ENCODE measurements at regions not wholly inside any gene's neighbourhood (a gene's known extent, or its start where the extent isn't known, plus 50 kb on each side); places are given as distances from the start of the nearest gene placed in this dataset.
A peak's percentile ranks its signal among the peaks of the same experiment; 100 is the strongest.

DNA sequence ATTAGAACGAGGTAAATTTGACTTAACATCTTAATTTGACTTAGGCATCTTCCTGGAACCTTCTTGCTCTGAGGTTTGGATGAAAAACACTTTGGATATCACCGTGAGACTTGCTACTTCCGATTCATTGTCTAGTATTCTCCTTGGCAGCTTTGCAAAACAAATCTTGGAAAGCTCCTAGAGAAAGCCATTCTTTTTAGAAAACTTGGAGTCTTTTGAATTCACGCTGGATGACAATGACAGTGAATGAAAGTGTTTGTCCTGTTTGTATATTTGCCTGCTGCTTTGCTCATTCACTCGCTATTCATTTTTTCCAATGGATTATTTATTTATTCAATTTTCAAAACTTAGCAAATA is 222.1 kb upstream of the HMGA2 start:
- DNase-seq: no peak

DNA sequence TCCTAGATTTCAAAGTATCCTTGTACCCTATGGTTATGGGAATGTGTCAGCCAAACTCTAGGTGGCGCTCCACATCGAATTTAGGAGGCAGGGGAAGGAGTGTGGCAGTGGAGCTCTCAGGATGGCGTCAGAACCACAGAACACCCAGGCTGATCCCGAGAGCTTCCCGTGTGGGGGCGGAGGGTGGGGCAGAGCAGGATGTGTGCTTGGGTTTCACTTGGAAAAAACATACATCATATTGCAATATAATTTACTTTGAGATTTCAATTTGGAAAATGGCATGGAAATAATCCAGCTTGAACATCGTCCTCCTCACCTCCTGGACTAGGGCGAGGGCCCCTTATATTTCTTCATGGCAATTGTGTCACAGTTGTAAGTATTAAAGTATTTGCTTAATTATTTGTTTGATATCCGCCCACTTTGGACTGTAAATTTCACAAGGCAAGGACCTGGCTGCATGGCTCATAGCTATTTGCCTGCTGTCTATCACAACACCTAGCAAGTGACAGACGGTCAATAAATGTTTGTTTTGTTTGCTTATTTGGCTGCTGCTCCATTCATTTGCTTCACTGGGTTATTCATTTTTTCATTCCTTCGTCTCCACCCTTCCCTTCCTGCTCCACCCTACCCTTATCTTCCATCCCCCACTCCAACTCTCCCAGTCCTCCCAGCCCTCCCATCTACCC is 221.5 kb upstream of the HMGA2 start:
- peak; percentile 81 for DNase-seq

DNA sequence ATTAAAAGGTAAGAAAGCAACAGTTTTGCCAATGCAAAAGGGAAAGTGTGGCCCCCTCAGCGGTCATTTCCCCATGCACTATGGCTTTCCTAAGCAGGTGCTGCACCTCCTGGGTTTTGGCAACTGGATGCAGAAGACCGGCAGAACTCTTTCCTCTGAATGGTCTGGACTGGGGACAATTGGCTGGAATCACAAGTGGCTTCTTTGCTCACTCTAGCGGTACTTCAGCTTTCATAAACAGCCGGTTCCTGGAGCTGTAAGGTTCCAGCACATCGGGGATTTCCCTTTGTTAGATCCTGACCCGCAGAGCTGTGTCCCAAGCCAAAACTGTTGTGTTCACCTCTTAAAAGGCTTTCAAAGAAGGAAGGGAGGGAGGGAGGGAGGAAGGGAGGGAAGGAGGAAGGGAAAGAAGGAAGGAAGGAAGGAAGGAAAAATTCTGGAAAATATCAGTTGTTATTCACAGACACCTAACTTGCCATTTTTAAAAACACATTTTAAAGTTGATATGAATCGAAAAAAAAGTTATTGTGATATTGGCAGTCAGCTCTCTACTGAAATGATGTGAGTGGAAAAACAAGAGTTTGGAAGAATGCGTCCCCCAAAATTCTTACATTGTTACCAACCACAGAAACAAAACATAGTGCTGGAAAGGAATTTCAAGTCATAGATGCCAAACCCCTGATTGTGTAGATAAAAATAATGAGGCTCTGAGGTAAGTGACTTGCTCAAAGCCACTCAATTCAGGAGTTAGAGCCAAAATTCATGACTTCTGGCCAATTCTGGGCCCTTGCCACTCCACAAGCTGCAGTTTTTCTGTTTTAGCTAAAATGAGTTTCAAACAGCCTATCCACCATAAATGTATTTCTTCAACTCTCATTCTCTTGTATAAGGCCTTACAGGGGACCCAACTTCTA is 220.6 kb upstream of the HMGA2 start:
- DNase-seq: peak; percentile 11

DNA sequence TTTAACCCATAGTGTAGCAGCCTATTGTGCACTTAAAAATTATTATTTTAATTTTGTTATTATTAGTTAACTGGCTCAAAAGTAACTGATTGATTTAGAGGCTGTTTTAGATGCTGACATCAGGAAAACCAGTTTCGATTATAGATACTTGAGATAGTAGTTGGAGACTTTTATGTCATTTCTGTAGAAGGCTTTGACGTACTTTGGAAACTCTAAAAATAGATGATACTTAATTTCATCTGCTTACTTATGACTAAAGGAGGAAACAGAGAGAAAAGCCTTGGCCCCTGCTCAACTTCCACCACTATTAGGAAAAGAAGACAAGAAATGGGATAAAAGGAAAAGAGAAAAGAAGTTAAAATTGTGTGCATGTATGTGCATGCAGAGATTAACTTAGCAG is 219.3 kb upstream of the HMGA2 start:
- DNase-seq: no peak

DNA sequence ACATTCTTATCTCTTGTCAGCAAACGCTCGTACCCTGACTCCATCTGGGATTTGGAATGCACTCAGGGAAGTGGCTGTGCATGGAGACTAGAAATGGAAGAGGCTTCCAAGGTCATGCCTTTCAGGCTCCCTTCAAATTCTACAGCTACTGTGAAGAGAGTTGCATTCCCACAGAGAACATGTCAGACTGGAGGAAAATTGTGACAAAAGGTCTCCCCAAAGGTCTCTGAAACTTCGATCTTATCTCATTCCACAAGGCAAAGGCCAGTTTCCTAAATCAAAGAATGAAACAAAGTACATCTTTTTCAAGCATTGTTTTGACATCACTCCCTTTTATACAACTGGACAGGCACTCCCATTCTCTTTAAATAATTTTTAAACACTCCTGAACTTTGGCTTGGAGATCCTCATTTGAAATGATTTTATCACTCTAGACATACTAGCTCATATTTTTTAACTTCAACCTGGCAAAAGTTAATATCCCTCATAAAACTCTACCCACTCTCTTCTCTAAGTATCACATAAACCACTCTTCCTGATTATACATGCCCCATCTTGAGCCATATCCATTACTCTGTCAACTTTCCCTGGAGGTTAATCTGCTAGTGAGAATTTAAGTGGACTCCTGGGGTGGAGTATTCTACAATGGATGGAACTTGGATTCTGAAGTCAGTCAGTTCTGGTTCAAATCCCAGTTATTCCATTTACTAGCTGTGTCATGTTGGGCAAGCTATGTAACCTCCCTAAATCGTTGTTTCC is 218.1 kb upstream of the HMGA2 start:
- no peak for DNase-seq

DNA sequence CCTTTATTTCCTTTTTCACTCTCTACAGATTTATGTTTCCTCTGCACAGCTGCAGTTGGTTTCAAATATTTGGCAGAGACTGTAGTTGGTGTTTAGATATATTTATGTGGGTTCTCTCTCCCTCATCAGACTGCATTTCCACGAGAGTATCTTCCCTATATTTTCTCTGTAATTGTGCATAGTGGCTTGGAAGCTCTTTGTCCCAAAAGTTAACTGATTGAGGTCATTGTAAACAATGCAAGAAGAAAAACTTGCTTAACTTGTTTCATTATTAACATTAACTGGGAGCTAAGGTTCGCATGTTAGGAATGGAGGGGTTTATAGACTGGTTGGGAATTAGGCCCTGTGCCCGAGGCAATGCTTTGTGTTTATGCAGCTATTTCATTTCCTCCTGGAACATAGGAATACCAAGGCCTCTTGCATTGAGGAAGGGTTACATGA is 216.9 kb upstream of the HMGA2 start:
- no peak for DNase-seq

DNA sequence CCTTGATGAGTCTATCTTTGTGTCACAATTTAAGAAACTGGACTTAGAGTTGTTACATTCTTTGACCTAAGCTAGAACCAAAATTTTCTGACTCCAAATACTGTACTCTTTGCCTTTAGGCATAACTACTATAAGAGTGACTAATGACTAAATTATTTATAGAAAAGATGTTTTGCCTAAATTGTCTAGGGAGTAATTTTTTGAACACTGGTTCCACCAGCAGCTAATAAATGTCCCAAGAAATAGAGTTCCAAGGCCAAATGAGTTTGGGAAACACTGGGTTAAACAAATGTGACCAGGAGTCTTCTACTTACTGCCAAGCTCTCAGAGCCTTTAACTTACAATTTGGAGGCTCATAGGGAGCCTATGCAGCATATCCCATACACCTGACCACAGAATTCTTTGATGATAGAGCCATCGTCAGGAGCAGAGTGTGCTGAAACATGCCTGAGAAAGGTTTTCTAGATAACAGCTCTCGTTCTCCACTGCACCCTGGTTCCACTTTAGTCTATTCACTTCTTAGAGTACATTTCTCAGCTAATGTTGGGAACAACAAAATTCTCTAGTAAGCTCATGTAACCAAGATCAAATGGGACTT is 215.9 kb upstream of the HMGA2 start:
- DNase-seq: no peak

DNA sequence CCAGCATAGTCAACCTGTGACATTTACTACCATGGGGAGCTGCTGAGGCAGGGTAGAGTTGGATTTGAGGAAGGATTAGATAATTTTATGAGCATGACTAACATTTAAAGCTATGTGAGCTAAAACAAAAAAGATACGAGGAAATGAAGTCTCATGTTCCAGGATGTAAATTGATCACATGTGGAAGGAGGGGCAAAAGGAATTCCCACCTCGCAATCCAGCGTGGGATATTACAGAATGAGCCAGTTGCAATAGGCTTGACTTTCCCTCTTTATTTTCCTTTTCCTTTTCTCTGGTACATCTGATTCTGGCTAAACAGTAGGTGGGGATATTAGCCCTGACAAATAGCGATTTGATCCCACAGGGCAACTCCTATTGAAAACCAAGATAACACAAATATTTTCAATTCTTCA is 214.9 kb upstream of the HMGA2 start:
- DNase-seq: peak; percentile 11

DNA sequence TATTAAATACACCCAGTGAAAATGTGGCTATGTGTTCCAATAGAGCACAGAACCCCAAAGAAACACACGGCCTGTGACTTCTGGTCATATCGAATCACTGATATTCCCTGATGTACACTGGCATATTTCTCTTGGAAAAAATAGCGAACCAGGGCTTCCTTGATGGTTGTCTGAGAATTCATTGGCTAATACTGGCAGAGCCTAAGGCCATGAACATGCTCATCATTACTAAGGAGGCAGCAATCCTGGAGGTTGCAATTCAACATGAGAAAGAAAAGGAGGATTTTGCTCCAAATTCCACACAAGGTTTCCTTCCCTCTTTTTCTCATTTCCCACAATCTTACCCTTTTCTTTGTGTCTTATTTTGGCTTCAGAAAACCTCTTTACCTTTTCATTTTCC is 212.9 kb upstream of the HMGA2 start:
- DNase-seq: no peak

DNA sequence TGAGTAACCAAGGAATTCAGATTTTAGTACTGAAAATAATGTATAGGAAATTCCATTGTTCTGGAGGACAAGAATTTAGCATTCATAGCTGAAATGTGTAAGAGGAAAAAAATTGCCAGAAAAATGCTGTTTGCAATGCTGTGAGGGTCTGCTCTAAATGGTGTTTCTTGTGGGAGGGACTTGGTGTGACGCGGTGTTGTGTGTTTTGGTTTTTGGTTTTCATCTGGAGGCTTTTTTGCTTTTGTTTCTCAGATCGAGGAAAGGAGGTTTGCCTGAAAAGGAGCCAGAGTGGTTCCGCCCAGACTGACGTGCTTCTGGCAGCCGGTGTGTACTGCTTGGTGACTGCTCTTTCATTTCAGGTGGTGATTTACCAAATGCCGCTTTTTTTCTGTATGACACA is 211.8 kb upstream of the HMGA2 start:
- no peak for DNase-seq

DNA sequence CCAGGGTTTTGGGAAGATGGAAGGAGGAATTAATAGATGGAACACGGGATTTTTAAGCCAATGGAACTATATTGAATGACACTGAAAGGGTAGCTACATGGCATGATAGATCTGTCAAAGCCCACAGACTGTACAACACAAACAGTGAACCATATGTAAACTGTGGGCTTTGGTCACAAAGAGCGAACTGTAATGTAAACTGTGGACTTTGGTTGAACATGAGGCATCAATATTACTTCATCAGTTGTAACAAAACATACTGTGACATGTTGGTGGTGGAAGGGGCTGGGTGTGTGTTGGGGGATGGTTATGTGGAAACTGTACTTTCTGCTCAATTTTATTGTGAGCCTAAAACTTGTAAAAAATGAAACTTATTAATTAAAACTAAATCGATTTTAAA is 210.6 kb upstream of the HMGA2 start:
- no peak for DNase-seq

DNA sequence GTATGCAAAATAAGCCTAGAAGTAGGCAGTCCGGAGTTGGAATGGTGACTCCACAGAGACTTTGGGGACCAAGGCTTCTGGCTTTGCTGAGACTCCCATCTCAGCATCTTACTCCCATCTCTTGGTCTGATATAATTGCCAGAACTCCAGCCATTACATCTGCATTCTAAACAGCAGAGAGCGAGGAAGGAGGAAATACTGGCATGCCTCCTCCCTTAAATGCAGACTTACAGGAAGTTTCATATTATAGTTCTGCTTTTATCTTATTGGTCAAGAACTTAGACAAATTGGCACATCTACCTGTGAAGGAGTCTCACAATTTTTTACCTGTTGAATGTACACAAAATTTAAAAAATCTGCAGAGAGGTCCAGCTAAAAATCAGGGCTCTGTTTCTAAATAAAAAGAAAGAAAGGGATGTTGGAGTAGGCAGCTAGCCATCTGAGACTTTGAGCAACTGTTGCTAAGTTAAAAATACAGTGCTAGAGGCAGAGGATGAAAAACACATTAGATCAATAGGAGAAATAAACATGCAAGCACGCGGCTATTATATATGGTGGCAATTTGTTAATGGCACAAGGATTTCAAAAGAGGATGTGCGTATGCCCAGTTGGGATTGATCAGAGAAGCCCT is 209.9 kb upstream of the HMGA2 start:
- peak; percentile 16 for DNase-seq

DNA sequence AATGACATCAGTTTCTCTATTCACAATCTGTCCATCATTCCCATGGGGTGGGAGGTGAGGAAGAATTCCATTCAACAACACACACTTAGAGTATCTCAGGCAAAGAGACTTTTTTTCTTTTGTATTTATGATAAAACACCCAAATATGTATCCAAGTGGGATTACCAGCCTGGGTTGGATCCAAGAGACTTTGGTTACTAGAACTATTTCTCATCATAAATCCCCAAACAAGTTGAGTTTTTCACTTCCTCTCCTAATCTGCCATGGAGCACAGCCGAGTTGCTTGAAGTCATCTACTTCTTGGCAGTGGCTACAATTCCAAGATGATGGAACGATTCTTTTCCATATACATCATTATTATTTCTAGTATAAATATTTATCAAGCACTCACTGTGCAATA is 209.2 kb upstream of the HMGA2 start:
- no peak for DNase-seq

DNA sequence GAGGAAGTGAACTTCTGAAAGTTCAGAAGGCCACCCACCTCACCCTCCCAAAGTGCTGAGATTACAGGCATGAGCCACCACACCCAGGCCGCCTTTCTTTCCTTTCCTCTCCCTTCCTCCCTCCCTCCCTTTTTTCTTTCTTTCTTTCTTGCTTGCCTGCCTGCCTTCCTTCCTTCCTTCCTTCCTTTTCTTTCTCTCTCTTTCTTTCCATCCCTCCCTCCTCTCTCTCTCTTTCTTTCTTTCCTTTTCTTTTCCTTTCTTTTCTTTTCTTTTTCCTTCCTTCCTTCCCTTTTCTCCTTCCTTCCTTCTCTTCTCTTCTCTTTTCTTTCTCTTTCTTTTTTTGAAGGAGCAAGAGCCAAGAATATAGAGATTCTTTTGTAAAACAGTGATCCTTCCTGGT is 208.3 kb upstream of the HMGA2 start:
- DNase-seq: no peak

DNA sequence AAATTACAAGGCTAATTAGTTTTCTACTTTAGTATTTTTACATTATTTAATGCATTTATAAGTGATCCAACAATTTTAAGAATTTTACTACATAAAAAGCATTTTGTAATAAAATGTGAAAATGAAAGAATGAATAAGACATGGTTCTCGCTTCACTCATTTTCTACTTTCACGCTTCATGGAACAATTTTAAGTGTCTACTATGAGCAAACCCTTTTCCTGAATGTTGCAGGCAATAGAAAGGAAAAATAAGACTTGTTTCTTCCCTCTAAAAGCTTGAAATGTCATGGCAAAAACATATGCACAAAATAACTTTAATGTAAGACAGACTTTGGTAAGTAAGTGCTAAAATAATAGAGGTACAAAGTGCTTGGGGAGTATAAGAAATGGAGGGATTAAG is 205.7 kb upstream of the HMGA2 start:
- no peak for DNase-seq

DNA sequence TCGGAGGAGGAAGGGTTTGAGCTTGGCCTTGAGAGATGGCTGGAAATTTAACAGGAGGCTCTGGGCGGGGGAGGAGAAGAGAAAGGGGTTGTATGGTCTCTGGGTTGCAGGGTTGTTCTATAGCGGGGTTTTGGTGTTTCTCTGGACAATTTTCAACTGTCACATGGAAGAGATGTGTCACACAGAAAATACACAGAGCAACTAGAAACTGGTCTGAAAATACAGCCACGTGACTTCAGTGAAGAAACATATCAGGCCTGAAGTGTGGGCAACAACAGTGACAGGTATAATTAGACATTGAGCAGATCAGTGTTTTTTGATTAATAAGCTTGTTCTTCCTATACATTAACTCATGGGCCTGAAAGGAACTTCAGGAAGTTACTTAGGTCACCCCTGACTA is 205.3 kb upstream of the HMGA2 start:
- DNase-seq: no peak

DNA sequence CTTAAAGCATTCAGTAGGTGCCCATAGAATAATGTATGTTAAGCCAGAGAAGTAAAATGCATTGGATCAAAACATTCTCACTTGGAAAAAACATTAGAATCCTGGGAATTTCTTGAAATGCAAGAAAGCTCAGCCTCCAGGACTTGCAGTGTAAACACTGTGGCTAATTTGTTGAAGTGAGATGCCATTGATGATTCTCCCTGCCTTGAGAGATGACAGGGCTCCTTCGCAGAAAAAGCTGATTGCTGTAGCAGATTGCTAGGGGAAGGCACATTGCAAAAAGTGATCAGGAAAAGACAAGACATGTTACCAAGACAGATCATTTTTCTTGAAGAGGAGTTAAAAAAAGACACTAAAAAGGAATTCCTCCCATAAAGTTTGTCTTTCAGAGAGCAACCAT is 204.2 kb upstream of the HMGA2 start:
- DNase-seq: no peak

DNA sequence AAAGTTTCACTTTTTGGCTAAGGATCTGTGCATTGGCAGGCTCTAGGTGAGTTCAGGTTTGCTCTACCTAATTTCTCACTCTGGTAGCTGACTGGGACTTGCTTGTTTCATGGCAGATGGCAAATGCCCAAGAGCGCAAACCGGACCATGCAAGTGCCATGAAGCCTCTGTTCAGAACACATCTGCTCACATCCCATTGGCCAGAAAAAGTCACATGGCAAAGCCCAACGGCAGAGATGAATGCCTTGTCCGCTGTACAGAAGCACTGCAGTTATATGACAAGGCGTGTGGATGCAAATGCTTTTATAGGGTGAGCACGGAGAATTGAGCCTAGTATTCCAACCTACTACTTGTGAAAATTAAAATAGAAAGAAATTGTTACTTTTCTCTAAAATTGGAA is 202.2 kb upstream of the HMGA2 start:
- no peak for DNase-seq

DNA sequence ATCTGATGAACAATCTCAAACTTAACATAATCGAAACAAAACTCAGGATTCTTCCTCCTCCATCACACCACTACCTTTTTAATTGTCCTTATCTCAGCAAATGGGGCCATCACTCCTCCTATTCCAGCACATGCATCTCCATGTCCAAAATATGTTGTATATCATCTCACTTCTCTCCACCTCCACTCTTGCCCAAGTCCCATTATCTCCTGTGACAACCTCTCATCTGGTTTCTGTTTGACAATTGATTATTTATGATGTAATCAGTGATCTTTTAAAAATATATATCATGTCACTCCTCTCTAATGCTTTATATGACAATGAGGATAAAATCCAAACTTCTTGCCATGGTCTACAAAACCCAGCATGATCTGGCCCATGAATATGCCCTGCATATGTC is 200.8 kb upstream of the HMGA2 start:
- no peak for DNase-seq

DNA sequence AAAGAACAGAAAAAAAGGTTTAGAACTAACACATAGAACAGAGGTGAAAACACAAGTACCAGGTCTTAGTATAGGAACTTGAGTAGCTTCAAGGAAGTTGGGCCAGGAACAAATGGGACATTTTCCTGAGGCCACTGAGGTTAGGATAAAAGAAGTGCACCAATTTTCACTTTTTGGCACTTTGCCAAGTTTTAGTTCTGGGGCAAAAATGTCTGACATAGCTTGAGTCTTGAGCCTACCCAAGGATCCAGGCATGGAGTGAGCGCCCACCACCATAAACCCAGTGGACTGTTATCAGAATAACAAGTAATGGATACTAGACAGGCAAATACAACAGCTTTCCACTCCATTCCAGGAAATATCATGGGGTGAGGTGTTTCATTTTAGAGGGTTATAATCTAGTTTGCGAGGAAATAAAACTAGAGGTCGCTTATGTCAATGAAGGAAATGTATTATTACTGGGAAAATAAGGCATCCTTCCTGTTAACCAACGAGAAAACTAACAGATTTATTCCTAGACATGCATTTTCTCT is 199.7 kb upstream of the HMGA2 start:
- no peak for DNase-seq

DNA sequence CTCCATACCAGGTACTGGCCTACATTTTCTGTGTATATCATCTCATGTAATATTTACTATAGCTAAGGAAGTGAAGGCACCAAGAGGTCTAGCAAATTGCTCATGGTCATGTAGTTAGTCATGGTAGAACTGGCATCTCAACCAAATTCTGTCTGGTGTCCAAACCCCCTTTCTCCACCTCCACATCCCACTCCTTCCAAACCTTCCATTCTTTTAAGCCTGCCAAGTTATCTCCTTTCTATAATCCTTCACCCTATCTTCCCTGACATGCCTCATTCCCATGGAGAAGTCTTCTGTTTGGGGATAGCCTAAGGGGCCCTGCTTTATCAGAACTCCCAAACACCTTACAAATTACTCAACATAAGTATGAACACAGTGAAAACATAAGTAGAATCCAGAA is 196.2 kb upstream of the HMGA2 start:
- DNase-seq: no peak

DNA sequence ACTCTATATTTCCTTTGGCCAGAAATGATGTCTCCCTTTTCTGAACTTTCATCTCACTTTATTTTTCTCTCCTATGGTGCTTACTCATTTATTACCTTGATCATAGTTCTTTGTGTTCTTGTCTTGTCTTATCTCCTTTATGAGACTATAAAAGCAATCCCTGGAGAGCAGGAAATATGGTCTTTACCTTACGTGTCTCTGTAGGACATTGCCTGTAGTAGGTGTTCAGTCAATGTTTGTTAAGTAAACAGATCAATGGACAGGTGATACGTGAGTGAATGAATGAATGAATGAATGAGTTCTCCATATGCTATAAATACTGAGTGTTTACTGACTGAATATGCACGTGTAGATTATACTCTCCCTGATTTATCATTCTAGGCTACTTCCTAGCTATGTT is 193.7 kb upstream of the HMGA2 start:
- DNase-seq: no peak

All from inflammatory macrophage treated with lipopolysaccharide for 4 hours (primary cell).